ENCODE measurements at regions not wholly inside any gene's neighbourhood (a gene's known extent, or its start where the extent isn't known, plus 50 kb on each side); places are given as distances from the start of the nearest gene placed in this dataset.

- in situ Hi-C loops (cut with MboI; ENCODE audit: low pct_unique_long_range_greater_than_20kb, low sequenced_read_pairs) = no loop called here
- DNase-seq = no peak
These were observed 230.8 kb upstream of the NRP1 start for GRCh38 chr10:33565231-33565630.

GRCh38 chr10:33559105-33559504, 224.6 kb upstream of the NRP1 start:
- in situ Hi-C loops (cut with MboI; ENCODE audit: low pct_unique_long_range_greater_than_20kb, low sequenced_read_pairs) = no loop called here
- no peak for DNase-seq

GRCh38 chr10:33557313-33557712, 222.8 kb upstream of the NRP1 start:
- in situ Hi-C loops (cut with MboI; ENCODE audit: low pct_unique_long_range_greater_than_20kb, low sequenced_read_pairs) = no loop called here
- DNase-seq = no peak

GRCh38 chr10:33556620-33557019, 222.2 kb upstream of the NRP1 start:
- in situ Hi-C loops (cut with MboI; ENCODE audit: low pct_unique_long_range_greater_than_20kb, low sequenced_read_pairs) = no loop called here
- DNase-seq = no peak

GRCh38 chr10:33556103-33556502, 221.6 kb upstream of the NRP1 start:
- no peak for DNase-seq
- in situ Hi-C loops (cut with MboI; ENCODE audit: low pct_unique_long_range_greater_than_20kb, low sequenced_read_pairs) = no loop called here

- no peak for DNase-seq
- in situ Hi-C loops (cut with MboI; ENCODE audit: low pct_unique_long_range_greater_than_20kb, low sequenced_read_pairs) = no loop called here
These were observed 219.5 kb upstream of the NRP1 start for GRCh38 chr10:33553748-33554571.

- no peak for DNase-seq
- in situ Hi-C loops (cut with MboI; ENCODE audit: low pct_unique_long_range_greater_than_20kb, low sequenced_read_pairs) = no loop called here
These were observed 217.8 kb upstream of the NRP1 start for GRCh38 chr10:33552290-33552689.

- DNase-seq = no peak
- in situ Hi-C loops (cut with MboI; ENCODE audit: low pct_unique_long_range_greater_than_20kb, low sequenced_read_pairs) = no loop called here
These were observed 216.3 kb upstream of the NRP1 start for GRCh38 chr10:33550811-33551210.

- DNase-seq = no peak
- in situ Hi-C loops (cut with MboI; ENCODE audit: low pct_unique_long_range_greater_than_20kb, low sequenced_read_pairs) = no loop called here
These were observed 213.5 kb upstream of the NRP1 start for GRCh38 chr10:33547976-33548375.

- in situ Hi-C loops (cut with MboI; ENCODE audit: low pct_unique_long_range_greater_than_20kb, low sequenced_read_pairs) = no loop called here
- DNase-seq = no peak
These were observed 211.6 kb upstream of the NRP1 start for GRCh38 chr10:33546031-33546430.

GRCh38 chr10:33542752-33543505, 208.5 kb upstream of the NRP1 start:
- DNase-seq = no peak
- in situ Hi-C loops (cut with MboI; ENCODE audit: low pct_unique_long_range_greater_than_20kb, low sequenced_read_pairs) = no loop called here

GRCh38 chr10:33539116-33539515, 204.6 kb upstream of the NRP1 start:
- in situ Hi-C loops (cut with MboI; ENCODE audit: low pct_unique_long_range_greater_than_20kb, low sequenced_read_pairs) = no loop called here
- DNase-seq = no peak

GRCh38 chr10:33537066-33537465, 202.6 kb upstream of the NRP1 start:
- DNase-seq = no peak
- in situ Hi-C loops (cut with MboI; ENCODE audit: low pct_unique_long_range_greater_than_20kb, low sequenced_read_pairs) = no loop called here

GRCh38 chr10:33536508-33536907, 202.0 kb upstream of the NRP1 start:
- DNase-seq = no peak
- in situ Hi-C loops (cut with MboI; ENCODE audit: low pct_unique_long_range_greater_than_20kb, low sequenced_read_pairs) = no loop called here

GRCh38 chr10:33535866-33536265, 201.4 kb upstream of the NRP1 start:
- in situ Hi-C loops (cut with MboI; ENCODE audit: low pct_unique_long_range_greater_than_20kb, low sequenced_read_pairs) = no loop called here
- no peak for DNase-seq

GRCh38 chr10:33534416-33534815, 199.9 kb upstream of the NRP1 start:
- in situ Hi-C loops (cut with MboI; ENCODE audit: low pct_unique_long_range_greater_than_20kb, low sequenced_read_pairs) = no loop called here
- no peak for DNase-seq

GRCh38 chr10:33533612-33534011, 199.1 kb upstream of the NRP1 start:
- DNase-seq = no peak
- in situ Hi-C loops (cut with MboI; ENCODE audit: low pct_unique_long_range_greater_than_20kb, low sequenced_read_pairs) = no loop called here

- no peak for DNase-seq
- in situ Hi-C loops (cut with MboI; ENCODE audit: low pct_unique_long_range_greater_than_20kb, low sequenced_read_pairs) = no loop called here
These were observed 198.4 kb upstream of the NRP1 start for GRCh38 chr10:33532901-33533300.

GRCh38 chr10:33529234-33529633, 194.8 kb upstream of the NRP1 start:
- DNase-seq = no peak
- in situ Hi-C loops (cut with MboI; ENCODE audit: low pct_unique_long_range_greater_than_20kb, low sequenced_read_pairs) = no loop called here

GRCh38 chr10:33524966-33525365, 190.5 kb upstream of the NRP1 start:
- no peak for DNase-seq
- in situ Hi-C loops (cut with MboI; ENCODE audit: low pct_unique_long_range_greater_than_20kb, low sequenced_read_pairs) = no loop called here

- in situ Hi-C loops (cut with MboI; ENCODE audit: low pct_unique_long_range_greater_than_20kb, low sequenced_read_pairs) = no loop called here
- DNase-seq = no peak
These were observed 189.6 kb upstream of the NRP1 start for GRCh38 chr10:33524041-33524440.
